Chondrocyte (in vitro differentiated cells): ENCODE measurements at regions not wholly inside any gene's neighbourhood (a gene's known extent, or its start where the extent isn't known, plus 50 kb on each side); places are given as distances from the start of the nearest gene placed in this dataset.
"Not testable (repeated sequence)": the region's sequence is repeated elsewhere in the genome, so short reads cannot be mapped to it uniquely, and the experiment has no call there.

Source experiments
- DNase-seq: peaks from one replicate; pipeline ENCODE4 v3.0.0; 2021; ENCODE audit warnings: mixed read lengths, low spot score
- H3K27ac Mint-ChIP-seq: one replicate; pipeline ENCODE4 v1.8.0; 2021; ENCODE audit warnings: mild to moderate bottlenecking, moderate library complexity, mixed read lengths; ENCODE audit not compliant: unreplicated experiment
- H3K27me3 Mint-ChIP-seq: 2 replicates; pipeline ENCODE4 v1.8.0; 2021; ENCODE audit warnings: low read depth, mixed read lengths
- H3K36me3 Mint-ChIP-seq: 2 replicates; pipeline ENCODE4 v1.8.0; 2021; ENCODE audit warnings: low read depth, mixed read lengths
- H3K4me1 Mint-ChIP-seq: 2 replicates; pipeline ENCODE4 v1.8.0; 2021; ENCODE audit warnings: low read depth, mild to moderate bottlenecking, mixed read lengths
- H3K4me3 Mint-ChIP-seq: one replicate; pipeline ENCODE4 v1.8.0; 2021; ENCODE audit warnings: mild to moderate bottlenecking, moderate library complexity, mixed read lengths; ENCODE audit not compliant: unreplicated experiment
- H3K9me3 Mint-ChIP-seq: 2 replicates; pipeline ENCODE4 v1.8.0; 2021; ENCODE audit warnings: low read depth, mixed read lengths
- CTCF ChIP-seq: fragments of 200-600 bp; sonication (generic); IDR thresholded peaks from 2 replicates; pipeline ENCODE4 v1.5.0; 2021; ENCODE audit warnings: antibody characterized with exemption, mild to moderate bottlenecking, moderate library complexity

- H3K4me1 Mint-ChIP-seq, result no peaks in the 10 kb centered on the region
- no peaks in the 10 kb centered on the region for H3K36me3 Mint-ChIP-seq
- no peak for DNase-seq
- TF ChIP-seq CTCF, result no peak
- H3K9me3 Mint-ChIP-seq, result peaks cover 2% of the 10 kb centered on the region
- no peak overlapping the region for H3K27ac Mint-ChIP-seq
- no peak overlapping the region for H3K4me3 Mint-ChIP-seq
- H3K27me3 Mint-ChIP-seq, result peaks cover 12% of the 10 kb centered on the region
Measured at GRCh38 chr15:93341164-93341563, 252.2 kb upstream of the RGMA start.

- no peak for DNase-seq
- Mint-ChIP-seq H3K4me1 (no peaks in the 10 kb centered on the region), H3K27me3 (peaks cover 12% of the 10 kb centered on the region), H3K36me3 (no peaks in the 10 kb centered on the region), H3K4me3 (no peak overlapping the region), H3K9me3 (peaks cover 4% of the 10 kb centered on the region), H3K27ac (no peak overlapping the region)
- no peak for TF ChIP-seq CTCF
Measured at GRCh38 chr15:93340406-93340805, 251.4 kb upstream of the RGMA start.

- no peak for DNase-seq
- no peak overlapping the region for H3K27ac Mint-ChIP-seq
- peaks cover 12% of the 10 kb centered on the region for H3K4me1 Mint-ChIP-seq
- H3K9me3 Mint-ChIP-seq, result peaks cover 4% of the 10 kb centered on the region
- H3K4me3 Mint-ChIP-seq, result no peak overlapping the region
- TF ChIP-seq CTCF, result peak; percentile 44
- peaks cover 23% of the 10 kb centered on the region for H3K27me3 Mint-ChIP-seq
- H3K36me3 Mint-ChIP-seq, result no peaks in the 10 kb centered on the region
Measured at GRCh38 chr15:93333796-93334195, 244.8 kb upstream of the RGMA start.

GRCh38 chr15:93333126-93333525 lies 244.1 kb upstream of the RGMA start:
- not testable (repeated sequence) for H3K9me3 Mint-ChIP-seq, H3K36me3 Mint-ChIP-seq, H3K27ac Mint-ChIP-seq, DNase-seq, H3K4me3 Mint-ChIP-seq
- Mint-ChIP-seq H3K4me1 (peaks cover 12% of the 10 kb centered on the region), H3K27me3 (peaks cover 23% of the 10 kb centered on the region)

GRCh38 chr15:93332168-93332553 lies 243.2 kb upstream of the RGMA start:
- no peak for DNase-seq
- H3K9me3 Mint-ChIP-seq, result peaks cover 4% of the 10 kb centered on the region
- H3K36me3 Mint-ChIP-seq, result no peaks in the 10 kb centered on the region
- peaks cover 23% of the 10 kb centered on the region for H3K27me3 Mint-ChIP-seq
- H3K4me3 Mint-ChIP-seq, result no peak overlapping the region
- H3K27ac Mint-ChIP-seq, result no peak overlapping the region
- TF ChIP-seq CTCF, result no peak
- peaks cover 12% of the 10 kb centered on the region for H3K4me1 Mint-ChIP-seq

- no peak for DNase-seq
- H3K36me3 Mint-ChIP-seq, result no peaks in the 10 kb centered on the region
- H3K4me1 Mint-ChIP-seq, result peaks cover 12% of the 10 kb centered on the region
- H3K27me3 Mint-ChIP-seq, result peaks cover 23% of the 10 kb centered on the region
- H3K27ac Mint-ChIP-seq, result no peak overlapping the region
- H3K9me3 Mint-ChIP-seq, result peaks cover 4% of the 10 kb centered on the region
- TF ChIP-seq CTCF, result no peak
- H3K4me3 Mint-ChIP-seq, result no peak overlapping the region
Measured at GRCh38 chr15:93331545-93332167, 242.6 kb upstream of the RGMA start.
